HCT116 (cell line): ENCODE measurements at regions not wholly inside any gene's neighbourhood (a gene's known extent, or its start where the extent isn't known, plus 50 kb on each side); places are given as distances from the start of the nearest gene placed in this dataset.

Experiments
- CBX3 ChIP-seq: IDR thresholded peaks from 2 replicates; pipeline ENCODE4 v1.6.1; 2012; ENCODE audit warnings: low read depth
- CTCF ChIP-seq, 3 experiments: fragments of 200-600 bp in 1 of 3; sonication (generic) in 1 of 3; IDR thresholded peaks in 2 of 3; conservative IDR thresholded peaks in 1 of 3; 2 replicates each; pipeline ENCODE4 v1.5.1; 2012 to 2017; ENCODE audit warnings: low read depth in 2 of 3, low read length in 2 of 3, antibody characterized with exemption in 1 of 3, borderline replicate concordance in 1 of 3, control low read depth in 1 of 3, mild to moderate bottlenecking in 1 of 3, mixed read lengths in 1 of 3, mixed run types in 1 of 3, moderate library complexity in 1 of 3; ENCODE audit not compliant: insufficient read depth in 1 of 3
- EZH2 ChIP-seq: fragments of 200-600 bp; sonication (generic); IDR thresholded peaks from 2 replicates; pipeline ENCODE4 v1.6.1; 2017; ENCODE audit warnings: antibody characterized with exemption, mixed run types
- POLR2A ChIP-seq: IDR thresholded peaks from 2 replicates; pipeline ENCODE4 v1.7.0; 2011; ENCODE audit warnings: borderline replicate concordance; ENCODE audit not compliant: insufficient read depth, insufficient read length; ENCODE audit errors: extremely low read depth
- ZBTB33 ChIP-seq: IDR thresholded peaks from 2 replicates; pipeline ENCODE4 v1.6.1; 2011; ENCODE audit warnings: mild to moderate bottlenecking, low read length, moderate library complexity; ENCODE audit not compliant: insufficient replicate concordance; ENCODE audit errors: extremely low read depth

GRCh38 chr9:92184041-92184564 lies 68.9 kb upstream of the SPTLC1 start:
- no peak for TF ChIP-seq CTCF (IDR thresholded peaks at IDR 0.05 in 2 of 3, conservative IDR thresholded peaks at IDR 0.05 in 1 of 3; ENCODE audit: borderline replicate concordance in 1 of 3, insufficient read depth in 1 of 3, low read depth in 2 of 3, low read length in 2 of 3)
- TF ChIP-seq EZH2, result no peak
- no peak for TF ChIP-seq ZBTB33
- no peak for TF ChIP-seq POLR2A
- no peak for TF ChIP-seq CBX3
